ENCODE measurements at regions not wholly inside any gene's neighbourhood (a gene's known extent, or its start where the extent isn't known, plus 50 kb on each side); places are given as distances from the start of the nearest gene placed in this dataset.

- TF ChIP-seq, protein P1, sequence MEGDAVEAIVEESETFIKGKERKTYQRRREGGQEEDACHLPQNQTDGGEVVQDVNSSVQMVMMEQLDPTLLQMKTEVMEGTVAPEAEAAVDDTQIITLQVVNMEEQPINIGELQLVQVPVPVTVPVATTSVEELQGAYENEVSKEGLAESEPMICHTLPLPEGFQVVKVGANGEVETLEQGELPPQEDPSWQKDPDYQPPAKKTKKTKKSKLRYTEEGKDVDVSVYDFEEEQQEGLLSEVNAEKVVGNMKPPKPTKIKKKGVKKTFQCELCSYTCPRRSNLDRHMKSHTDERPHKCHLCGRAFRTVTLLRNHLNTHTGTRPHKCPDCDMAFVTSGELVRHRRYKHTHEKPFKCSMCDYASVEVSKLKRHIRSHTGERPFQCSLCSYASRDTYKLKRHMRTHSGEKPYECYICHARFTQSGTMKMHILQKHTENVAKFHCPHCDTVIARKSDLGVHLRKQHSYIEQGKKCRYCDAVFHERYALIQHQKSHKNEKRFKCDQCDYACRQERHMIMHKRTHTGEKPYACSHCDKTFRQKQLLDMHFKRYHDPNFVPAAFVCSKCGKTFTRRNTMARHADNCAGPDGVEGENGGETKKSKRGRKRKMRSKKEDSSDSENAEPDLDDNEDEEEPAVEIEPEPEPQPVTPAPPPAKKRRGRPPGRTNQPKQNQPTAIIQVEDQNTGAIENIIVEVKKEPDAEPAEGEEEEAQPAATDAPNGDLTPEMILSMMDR (IDR thresholded peaks at IDR 0.05), result no peak
- no peak for TF ChIP-seq ZFX (IDR thresholded peaks at IDR 0.05; ENCODE audit: borderline replicate concordance)
Measured at GRCh38 chr6:87762116-87762515, 60.1 kb upstream of the AKIRIN2 start.
